GM19397 (cell line): ENCODE measurements at regions not wholly inside any gene's neighbourhood (a gene's known extent, or its start where the extent isn't known, plus 50 kb on each side); places are given as distances from the start of the nearest gene placed in this dataset.
"Not testable (repeated sequence)": the region's sequence is repeated elsewhere in the genome, so short reads cannot be mapped to it uniquely, and the experiment has no call there.

Source experiments
- ATAC-seq: cut with Tn5 transposase; IDR thresholded peaks from one replicate; pipeline ENCODE4 v1.9.1; 2021; ENCODE audit warnings: mild to moderate bottlenecking, moderate library complexity; ENCODE audit not compliant: unreplicated experiment

DNA sequence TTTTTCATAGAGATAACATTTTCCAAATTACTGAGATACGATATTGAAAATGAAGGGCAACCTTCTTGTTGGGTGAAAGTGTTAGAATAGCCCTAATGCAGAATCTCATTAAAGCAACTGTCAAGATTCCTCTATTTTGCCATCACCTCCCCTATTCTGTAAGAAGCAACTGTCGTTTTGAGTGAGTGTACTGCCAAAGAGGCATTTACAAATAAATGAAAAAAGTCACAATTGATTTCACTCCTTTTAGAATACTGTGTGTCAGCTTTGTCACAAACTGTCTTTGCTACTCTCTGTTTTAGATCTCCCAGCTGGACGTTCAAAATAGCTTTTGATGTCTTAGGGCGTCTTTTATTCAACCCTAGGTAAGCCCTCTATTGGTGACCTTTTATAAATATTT lies 322.8 kb upstream of the NAALADL2 start:
- no peak for ATAC-seq

DNA sequence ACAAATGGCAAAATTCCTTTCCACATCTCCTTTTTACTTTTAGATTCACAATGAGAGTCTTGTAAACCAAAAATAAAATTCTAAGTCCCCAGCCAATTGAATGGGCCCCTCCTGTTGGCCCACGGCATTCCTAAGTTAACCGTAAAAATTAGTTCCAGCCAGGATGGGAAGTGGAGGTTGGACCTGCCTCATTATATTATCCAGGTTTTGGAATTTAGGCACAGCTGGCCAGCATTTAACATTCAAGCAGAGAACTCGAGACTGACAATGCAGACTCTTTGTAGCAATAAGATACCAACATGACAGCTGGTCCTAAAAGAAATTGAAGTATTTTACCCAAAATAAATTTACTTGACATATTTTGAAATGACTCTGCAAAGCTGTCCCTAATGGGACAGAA lies 321.0 kb upstream of the NAALADL2 start:
- no peak for ATAC-seq

DNA sequence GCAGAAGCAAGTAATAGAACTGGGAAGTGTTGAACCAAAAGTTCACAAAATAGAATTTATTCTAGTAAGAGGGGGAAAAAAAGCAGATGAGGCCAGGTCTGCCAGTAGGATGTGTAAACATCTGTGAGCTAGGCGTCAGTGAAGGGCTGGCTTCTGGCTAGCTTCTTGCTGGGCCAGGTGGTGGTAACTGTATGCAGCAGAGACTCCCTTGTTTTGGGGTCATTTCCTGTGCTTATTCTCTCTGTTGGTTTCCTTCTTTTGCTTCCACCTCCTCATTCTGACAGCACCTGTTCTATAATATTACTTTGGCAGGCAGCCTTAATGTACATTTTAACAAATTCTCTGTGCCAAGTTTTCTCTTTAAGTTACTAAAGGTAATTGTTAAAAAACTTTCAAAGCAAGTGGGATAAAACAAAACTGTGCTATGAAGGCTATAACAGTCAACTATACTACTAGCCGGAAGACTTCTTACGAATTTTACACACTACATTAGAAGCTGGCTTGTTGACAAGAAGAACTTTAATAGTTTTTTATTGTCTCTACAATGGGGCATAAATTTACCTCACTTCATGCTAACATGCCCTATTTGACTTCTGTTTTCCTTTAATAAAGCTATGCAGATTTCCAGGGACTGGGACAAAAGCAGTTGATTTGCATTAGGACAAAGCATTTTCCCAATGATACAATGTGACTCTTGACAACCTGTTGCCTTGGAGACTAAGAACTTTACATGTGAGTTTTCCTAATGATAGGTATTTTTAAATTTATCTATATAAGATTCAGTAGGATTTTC lies 318.8 kb upstream of the NAALADL2 start:
- ATAC-seq = no peak

DNA sequence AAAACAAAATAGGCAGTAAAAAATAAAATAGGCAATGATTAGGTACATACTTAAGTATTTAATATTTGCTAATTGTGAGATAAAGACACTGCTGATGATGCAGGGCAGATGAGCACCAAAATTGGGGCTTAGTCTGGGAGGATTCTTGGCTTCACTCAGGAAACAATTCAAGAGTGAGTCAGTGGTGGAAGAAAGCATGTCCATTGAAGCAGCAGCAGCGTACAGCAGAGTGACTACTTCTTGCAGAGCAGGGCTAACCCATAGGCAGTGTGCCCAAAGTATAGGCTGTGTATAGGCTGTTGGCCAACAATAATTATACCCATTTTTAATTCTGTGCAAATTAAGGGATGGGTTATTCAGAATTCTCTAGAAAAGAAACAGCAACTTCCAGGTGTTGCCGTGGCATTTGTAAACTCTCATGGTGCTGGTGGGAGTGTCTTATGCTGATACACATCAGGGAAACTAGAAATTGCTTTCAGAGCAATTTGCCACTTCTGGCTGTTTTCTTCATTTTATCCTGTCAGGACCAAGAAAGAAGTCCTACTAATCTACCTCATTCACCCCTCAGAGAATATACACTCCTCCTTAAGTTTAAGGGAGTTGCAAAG lies 317.3 kb upstream of the NAALADL2 start:
- no peak for ATAC-seq

DNA sequence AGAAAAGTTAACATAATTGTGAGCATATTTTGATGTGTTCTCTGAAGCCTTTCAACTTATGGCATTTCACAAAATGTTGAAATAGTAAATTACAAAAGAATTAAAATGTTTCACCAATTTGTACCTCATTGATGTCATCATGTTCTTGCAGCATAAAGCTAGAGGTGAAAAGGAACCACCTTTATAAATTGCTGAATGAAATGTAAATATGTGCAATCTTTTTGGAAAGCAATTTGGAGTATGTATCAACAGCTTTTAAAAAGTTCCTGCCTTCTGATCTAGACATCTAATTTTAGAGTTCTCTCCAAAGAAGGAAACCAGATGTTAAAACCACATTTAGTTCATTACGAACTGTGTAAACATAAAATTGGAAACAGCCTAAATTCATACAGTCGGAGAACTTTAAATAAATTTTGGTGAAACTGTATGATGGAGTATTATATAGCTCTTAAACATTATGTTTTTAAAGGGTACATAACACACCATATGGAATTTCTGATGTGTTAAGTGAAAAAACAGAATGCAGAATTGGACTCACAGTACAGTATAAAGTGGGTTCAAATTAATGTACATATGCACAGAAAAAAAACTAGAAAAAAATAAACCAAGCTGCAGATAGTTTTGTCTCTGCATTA lies 311.2 kb upstream of the NAALADL2 start:
- ATAC-seq = no peak

DNA sequence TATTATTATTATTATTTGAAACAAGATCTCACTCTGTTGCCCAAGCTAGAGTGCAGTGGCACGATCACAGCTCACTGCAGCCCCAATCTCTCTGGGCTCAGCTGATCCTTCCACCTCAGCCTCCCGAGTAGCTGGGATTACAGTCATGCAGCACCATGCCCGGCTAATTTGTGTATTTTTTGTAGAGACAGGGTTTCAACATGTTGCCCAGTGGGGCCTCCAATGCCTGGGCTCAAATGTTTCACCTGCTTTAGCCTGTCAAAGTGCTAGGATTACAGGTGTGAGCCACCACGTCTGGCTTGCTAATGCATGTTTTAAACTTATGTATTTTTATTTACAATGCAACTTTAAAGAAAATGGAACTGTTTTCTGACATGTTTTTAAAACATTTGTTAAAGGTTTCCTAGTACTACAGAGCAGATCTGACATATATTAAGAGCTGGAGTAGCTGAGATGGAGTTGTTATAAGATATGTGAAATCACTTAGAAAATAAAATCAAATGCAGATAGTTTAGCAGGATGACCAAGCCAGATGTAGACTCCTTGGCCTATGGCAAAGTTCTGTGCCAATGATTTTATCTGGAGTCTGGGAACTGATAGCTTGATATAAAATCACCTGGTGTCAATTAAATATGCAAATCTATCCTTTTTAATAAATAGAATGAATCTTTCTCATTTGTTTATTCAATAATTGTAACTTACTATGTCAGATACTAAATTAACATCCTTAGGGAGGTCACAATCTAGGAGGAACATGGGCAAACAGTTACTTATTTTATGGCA lies 310.1 kb upstream of the NAALADL2 start:
- ATAC-seq = no peak

DNA sequence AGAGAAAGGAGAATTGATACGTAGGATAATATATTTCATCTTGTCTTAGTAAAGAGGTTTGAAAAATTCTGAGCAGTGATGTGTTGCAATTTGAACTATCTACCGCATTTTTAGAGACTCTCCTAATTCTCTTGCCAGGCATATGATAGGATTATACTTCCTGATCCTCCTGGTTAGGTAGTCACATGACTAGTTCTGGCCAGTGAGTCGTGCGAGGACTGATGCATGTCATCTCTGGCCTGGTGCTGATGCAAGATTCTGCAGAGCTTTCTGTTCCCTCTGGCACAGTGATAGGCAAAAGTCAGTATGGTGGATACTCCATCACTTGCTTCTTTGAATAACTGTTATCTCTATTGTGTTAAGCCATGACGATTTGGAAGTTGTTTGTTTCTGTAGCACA lies 277.6 kb upstream of the NAALADL2 start:
- ATAC-seq = no peak

DNA sequence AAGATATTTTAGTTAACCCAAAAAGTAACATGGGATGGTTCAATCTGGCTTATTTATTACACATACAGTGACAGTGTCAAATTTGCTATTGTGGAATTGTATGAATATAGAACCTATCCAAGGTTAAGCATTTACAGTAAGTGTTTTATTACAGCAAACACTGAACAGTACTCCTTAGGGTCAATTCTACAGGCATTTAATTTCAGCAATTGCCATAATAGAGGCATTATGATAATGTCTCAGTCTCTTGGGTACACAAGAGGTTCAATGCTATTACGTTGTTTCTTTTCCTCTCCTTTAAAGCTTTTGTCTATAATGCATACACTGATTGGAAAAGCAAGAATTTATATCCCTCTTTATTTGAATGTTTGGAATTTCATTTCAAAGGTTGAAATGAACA lies 275.7 kb upstream of the NAALADL2 start:
- ATAC-seq = no peak

DNA sequence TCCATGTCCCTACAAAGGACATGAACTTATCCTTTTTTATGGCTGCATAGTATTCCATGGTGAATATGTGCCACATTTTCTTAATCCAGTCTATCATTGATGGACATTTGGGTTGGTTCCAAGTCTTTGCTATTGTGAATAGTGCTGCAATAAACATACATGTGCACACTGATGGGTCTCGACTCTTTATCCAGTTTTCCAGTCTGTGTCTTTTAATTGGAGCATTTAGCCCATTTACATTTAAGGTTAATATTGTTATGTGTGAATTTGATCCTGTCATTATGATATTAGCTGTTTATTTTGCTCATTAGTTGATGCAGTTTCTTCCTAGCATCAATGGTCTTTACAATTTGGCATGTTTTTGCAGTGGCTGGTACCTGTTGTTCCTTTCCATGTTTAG lies 272.0 kb upstream of the NAALADL2 start:
- ATAC-seq = not testable (repeated sequence)

DNA sequence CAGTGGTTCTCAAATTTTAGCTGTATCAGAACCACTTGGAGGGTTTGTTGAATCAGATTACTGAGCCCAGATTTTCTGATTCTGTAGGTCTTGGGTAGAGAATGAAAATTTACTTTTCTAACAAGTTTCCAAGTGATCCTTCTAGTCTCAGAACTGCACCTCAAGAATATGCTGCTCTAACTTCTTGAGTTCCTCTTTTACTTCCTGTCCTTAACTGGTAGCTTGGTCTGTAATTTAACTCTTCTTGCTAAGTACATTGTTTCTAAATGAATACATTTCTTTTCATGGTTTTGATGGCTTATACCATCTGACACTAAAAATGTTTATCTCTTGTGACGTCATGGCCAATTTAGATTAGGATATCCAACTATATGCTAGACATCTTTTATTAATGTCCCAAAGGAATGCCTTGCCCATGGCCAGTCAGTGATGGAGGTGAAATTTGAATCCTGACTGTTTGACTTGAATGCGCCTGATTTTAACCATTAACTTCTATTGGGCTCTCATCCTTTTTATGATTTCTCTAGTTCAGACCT lies 262.6 kb upstream of the NAALADL2 start:
- no peak for ATAC-seq

DNA sequence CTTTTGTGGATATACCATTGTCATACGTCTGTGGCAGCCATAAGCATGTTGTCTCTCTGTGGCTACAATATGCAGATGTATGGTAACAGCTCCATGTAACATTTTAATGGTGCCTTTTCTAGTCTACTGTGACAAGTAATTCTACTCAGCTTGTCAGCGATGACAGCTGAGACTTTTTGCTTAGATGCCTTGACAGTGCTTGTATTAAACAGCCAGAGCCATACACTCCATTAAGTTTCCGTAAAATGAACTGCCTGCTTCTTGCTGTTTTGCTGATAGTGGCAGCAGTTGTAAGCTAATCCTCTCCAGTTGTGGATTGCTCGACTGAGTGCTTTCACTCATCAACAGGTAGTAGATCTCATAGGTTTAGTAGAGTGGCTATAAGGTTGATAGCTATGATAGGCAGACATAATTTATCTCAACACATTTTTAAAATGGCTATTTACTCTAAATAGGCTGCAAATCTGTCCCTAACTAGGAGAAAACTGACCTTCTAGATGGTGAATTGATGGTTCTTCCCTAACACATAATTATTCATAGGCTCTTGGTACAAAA lies 260.2 kb upstream of the NAALADL2 start:
- no peak for ATAC-seq

DNA sequence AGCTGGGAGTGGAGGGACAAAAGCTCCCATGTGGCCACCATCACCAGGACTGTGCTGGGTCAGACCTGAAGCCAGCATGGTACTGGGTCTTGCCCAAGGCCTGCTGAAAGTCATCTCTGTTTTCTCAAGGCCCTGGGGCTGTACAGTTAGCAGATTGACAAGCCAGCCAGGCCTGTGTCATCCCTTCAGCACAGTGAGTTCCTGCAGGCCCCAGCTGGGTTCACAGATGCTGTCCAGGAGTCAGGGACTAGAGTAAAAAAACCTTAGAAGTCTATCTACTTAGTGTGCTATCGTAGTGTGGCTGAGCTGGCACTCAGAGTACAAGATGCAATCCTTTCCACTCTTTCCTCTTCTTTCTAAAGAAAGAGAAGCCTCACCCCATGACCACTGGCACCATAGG lies 246.0 kb upstream of the NAALADL2 start:
- no peak for ATAC-seq

DNA sequence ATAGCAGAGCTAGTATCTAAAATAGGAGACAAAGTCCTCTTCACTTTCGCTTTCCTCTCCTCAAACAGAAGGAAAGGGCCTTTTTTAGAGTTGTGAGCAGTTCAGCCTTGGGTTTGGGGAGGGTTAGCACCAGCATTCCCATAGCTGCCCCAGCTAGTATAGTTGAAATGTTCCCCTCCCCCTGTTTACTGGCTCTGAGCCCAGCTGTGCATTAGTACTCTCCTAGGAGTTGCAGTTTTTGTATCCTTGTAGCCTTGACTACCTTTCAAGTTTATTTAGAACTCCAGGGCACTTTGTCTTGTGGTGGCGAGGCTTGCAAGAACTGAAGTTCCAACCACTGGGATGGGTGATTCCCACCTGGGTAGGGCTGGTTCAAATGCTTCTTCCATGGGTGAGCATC lies 245.1 kb upstream of the NAALADL2 start:
- no peak for ATAC-seq

DNA sequence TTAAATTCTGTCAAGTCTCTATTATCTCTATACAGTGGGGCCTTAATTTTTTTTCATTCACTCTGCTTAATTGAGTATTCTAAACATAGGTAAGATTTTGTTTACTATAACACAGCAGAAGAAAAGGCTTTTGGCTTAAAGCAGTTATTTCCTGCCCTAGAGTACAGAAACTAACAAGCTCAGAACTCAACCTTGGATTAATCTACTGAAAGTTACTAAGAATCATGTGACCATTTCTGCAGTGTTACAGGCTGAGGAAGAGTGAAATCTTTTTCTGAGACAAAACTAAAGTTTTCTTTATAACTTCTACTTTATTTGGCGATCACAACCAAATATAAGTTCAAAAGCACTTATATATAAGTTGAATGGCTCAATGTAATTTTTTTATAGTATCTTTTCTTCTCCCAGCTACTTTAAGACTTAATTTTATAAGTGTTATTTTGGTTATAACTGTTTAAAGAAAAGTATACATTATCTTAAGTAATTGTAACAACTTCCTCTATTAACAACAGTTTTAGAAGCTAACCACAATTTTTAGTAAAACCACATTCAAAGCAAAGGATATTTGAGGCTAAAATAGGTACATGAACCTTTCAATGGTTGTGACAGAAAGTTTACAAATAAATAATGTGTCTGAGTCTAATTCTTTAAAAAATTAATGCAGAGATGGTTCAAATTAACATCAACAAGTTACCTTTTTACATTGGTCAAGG lies 240.6 kb upstream of the NAALADL2 start:
- no peak for ATAC-seq

DNA sequence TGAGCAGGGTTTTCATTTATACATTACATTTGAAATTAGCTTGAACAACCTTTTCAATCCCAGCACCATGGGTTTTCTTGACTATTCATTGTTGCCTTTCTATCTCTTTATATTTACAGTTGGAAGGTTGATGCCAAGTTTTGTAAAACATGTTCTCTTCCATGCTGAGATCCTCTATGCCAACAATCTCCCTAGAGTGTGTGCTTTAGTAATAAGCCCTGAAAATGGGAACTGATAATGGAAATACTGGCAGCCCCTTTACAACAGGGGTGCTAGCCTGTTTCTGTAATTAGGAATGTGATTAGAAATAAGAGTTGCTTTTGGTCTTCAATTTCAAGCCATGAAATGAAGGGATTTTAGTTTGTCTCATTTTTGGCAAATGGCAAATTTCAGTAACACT lies 239.9 kb upstream of the NAALADL2 start:
- ATAC-seq = no peak

DNA sequence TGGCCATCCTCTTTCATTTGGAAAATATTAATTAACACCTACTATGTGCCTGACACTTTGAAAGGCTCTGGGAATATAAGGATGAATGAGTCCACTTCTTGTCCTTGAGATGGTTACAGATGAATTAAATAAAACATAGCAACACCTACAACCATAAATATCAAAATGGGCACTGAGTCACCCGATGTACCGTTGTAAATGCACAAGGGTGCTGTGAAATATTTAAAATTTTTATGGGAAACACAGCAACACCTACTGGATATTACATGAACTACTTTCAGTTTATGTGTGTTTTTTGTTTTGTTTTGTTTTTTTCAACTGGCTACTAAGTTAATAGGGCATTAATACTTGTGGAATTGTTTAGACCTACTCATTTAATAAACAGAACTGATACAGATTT lies 239.0 kb upstream of the NAALADL2 start:
- ATAC-seq = no peak

DNA sequence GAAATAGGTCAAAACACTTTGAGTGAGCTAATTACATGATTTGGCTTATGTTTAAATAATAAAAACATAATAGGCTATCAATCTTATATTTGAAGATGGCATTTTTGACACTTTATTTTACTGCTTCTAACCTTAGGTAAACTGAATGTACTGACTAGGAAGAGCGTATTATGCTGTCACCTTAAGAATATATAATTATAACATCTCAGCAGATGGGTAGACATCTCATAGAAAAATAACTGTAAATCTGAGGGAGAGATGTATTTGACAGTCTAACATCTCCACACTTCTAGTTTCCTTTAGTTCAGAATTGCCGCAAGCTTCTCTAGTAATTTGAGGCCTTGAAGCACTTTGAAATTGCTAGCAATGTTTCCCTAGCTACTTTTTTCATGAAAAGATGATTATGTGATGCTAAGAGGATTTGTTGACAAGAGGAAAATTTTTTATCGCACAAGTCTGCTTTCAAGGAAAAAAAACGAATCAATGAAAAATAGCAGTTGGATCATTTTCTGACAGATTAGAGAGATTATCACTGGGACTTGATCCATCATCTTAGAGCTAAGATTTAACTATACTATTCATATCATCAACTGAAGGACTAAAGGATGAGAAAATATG lies 238.2 kb upstream of the NAALADL2 start:
- ATAC-seq = no peak

DNA sequence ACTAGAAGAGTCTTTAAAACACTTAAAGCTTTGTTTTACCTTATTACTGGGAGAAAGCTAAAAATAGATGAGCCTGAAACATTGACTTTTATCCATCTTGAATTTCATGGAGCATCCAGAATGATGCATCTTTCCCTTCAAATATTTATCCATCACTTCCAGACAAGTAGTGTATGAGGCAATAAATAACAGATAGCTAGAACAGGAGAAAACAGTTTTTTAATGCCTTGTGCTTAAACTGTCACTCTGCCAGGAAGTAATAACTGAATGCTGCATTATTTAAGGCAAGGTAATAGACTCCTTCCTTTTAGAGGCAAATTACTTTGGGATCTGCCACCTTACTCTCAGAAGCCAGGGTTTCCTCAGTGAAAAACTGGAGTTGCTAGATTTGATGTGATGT lies 225.8 kb upstream of the NAALADL2 start:
- no peak for ATAC-seq

DNA sequence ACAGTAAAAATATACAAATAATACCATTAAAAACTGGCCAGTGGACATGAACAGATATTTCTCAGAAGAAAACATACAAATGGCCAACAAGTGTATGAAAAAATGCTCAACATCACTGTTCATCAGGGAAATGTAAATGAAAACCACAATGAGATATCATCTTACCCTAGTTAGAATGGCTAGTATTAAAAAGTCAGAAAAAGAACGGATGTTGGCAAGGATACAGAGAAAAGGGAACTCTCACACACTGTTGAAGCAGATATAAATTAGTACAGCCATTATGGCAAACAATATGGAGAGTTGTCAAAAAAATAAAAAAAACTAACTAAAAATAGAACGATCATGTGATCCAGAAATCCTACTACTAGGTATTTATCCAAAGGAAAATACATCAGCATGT lies 222.7 kb upstream of the NAALADL2 start:
- ATAC-seq = no peak

DNA sequence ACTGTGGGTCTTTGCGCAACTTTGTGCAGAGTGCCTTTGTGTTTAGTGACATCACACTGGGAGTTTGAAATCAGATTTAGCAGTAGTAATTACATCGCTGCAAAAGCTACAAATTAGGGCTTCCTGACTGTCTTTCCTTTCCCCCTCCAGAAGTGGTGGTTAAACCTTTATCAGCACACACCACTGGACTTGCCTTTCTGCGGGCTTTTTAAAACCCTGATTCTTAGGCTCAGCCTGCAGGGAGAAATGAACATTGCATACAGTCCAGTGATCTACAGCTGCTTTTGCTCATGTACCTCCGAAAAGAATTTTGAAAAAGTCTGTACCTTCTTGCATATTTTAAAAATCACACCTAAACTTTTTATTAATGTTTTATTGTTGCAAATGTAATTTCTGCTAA lies 219.7 kb upstream of the NAALADL2 start:
- ATAC-seq = no peak
